ENCODE measurements at regions not wholly inside any gene's neighbourhood (a gene's known extent, or its start where the extent isn't known, plus 50 kb on each side); places are given as distances from the start of the nearest gene placed in this dataset.
"Not testable (repeated sequence)": the region's sequence is repeated elsewhere in the genome, so short reads cannot be mapped to it uniquely, and the experiment has no call there.

GRCh38 chr12:17028348-17028747, 422.4 kb upstream of the LMO3 start:
- TF ChIP-seq CBFB (CRISPR knock-in tag; IDR thresholded peaks at IDR 0.05; ENCODE audit: low read depth), result no peak
- no peak for TF ChIP-seq ZNF423 (CRISPR knock-in tag; IDR thresholded peaks at IDR 0.05)
- TF ChIP-seq, protein P1, sequence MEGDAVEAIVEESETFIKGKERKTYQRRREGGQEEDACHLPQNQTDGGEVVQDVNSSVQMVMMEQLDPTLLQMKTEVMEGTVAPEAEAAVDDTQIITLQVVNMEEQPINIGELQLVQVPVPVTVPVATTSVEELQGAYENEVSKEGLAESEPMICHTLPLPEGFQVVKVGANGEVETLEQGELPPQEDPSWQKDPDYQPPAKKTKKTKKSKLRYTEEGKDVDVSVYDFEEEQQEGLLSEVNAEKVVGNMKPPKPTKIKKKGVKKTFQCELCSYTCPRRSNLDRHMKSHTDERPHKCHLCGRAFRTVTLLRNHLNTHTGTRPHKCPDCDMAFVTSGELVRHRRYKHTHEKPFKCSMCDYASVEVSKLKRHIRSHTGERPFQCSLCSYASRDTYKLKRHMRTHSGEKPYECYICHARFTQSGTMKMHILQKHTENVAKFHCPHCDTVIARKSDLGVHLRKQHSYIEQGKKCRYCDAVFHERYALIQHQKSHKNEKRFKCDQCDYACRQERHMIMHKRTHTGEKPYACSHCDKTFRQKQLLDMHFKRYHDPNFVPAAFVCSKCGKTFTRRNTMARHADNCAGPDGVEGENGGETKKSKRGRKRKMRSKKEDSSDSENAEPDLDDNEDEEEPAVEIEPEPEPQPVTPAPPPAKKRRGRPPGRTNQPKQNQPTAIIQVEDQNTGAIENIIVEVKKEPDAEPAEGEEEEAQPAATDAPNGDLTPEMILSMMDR (IDR thresholded peaks at IDR 0.05), result no peak
- no peak for TF ChIP-seq ESRRA (CRISPR knock-in tag; IDR thresholded peaks at IDR 0.05; ENCODE audit: borderline replicate concordance)
- TF ChIP-seq ZBTB43 (CRISPR knock-in tag; IDR thresholded peaks at IDR 0.05), result no peak
- H3K27ac Mint-ChIP-seq, result no peak overlapping the region
- ATAC-seq, result no peak; the same call in 1 of the 2 replicates
- H3K36me3 Mint-ChIP-seq, result no peaks in the 10 kb centered on the region
- ChIA-PET CTCF (no interaction called here), POLR2A (no interaction called here)
- H3K27me3 Mint-ChIP-seq (ENCODE audit: low read depth), result no peaks in the 10 kb centered on the region
- H3K4me1 Mint-ChIP-seq, result peaks cover 38% of the 10 kb centered on the region
- peaks cover 6% of the 10 kb centered on the region; the same call in 1 of the 2 replicates for H3K9me3 Mint-ChIP-seq
- no peak overlapping the region for H3K4me3 Mint-ChIP-seq
- DNase-seq (ENCODE audit: low spot score), result no peak

GRCh38 chr12:17025424-17025823, 419.5 kb upstream of the LMO3 start:
- ATAC-seq; DNase-seq (ENCODE audit: low spot score); H3K4me3 Mint-ChIP-seq; H3K27ac Mint-ChIP-seq; CTCF ChIA-PET; H3K9me3 Mint-ChIP-seq; H3K27me3 Mint-ChIP-seq (ENCODE audit: low read depth); POLR2A ChIA-PET; H3K36me3 Mint-ChIP-seq: not testable (repeated sequence)
- H3K4me1 Mint-ChIP-seq, result peaks cover 52% of the 10 kb centered on the region

- ChIA-PET CTCF (interaction anchor here (0.6 kb wide), 1 partner anchor 24 kb away, joined by 5 read pairs; no protein-coding TSS in a partner anchor), POLR2A (interaction anchor here (0.6 kb wide), 1 partner anchor 61 kb away, joined by 4 read pairs; no protein-coding TSS in a partner anchor)
- Mint-ChIP-seq H3K4me3 (peak overlapping the region; percentile 47), H3K27me3 (ENCODE audit: low read depth) (peaks cover 3% of the 10 kb centered on the region; the same call in 1 of the 2 replicates), H3K4me1 (peaks cover 42% of the 10 kb centered on the region), H3K36me3 (0 out of 2 replicates have a peak, but pooled peaks cover 6% of the 10 kb centered on the region), H3K27ac (peak overlapping the region; percentile 88), H3K9me3 (peaks cover 7% of the 10 kb centered on the region)
- TF ChIP-seq ZNF232 (CRISPR knock-in tag; IDR thresholded peaks at IDR 0.05) (no peak), JAZF1 (CRISPR knock-in tag; IDR thresholded peaks at IDR 0.05) (no peak), TEAD1 (CRISPR knock-in tag; IDR thresholded peaks at IDR 0.05) (no peak), FOXJ3 (CRISPR knock-in tag; IDR thresholded peaks at IDR 0.05; ENCODE audit: borderline replicate concordance) (no peak), HMGA2 (CRISPR knock-in tag; IDR thresholded peaks at IDR 0.05) (no peak), PRRX2 (CRISPR knock-in tag; IDR thresholded peaks at IDR 0.05) (no peak), ZNF138 (CRISPR knock-in tag; conservative IDR thresholded peaks at IDR 0.05) (no peak), ZNF416 (CRISPR knock-in tag; IDR thresholded peaks at IDR 0.05) (no peak), PREB (CRISPR knock-in tag; IDR thresholded peaks at IDR 0.05; ENCODE audit: borderline replicate concordance) (no peak), TP53 (CRISPR knock-in tag; IDR thresholded peaks at IDR 0.05) (no peak), USF2 (CRISPR knock-in tag; IDR thresholded peaks at IDR 0.05) (no peak), GRHL2 (CRISPR knock-in tag; IDR thresholded peaks at IDR 0.05; ENCODE audit: insufficient replicate concordance, severe bottlenecking) (no peak), ETV6 (CRISPR knock-in tag; IDR thresholded peaks at IDR 0.05) (no peak), SP1 (CRISPR knock-in tag; conservative IDR thresholded peaks at IDR 0.05) (no peak), ZNF263 (CRISPR knock-in tag; IDR thresholded peaks at IDR 0.05; ENCODE audit: low read depth) (no peak), ZBTB43 (CRISPR knock-in tag; IDR thresholded peaks at IDR 0.05) (no peak), ESRRA (CRISPR knock-in tag; IDR thresholded peaks at IDR 0.05; ENCODE audit: borderline replicate concordance) (no peak)
- TF ChIP-seq, protein P2, sequence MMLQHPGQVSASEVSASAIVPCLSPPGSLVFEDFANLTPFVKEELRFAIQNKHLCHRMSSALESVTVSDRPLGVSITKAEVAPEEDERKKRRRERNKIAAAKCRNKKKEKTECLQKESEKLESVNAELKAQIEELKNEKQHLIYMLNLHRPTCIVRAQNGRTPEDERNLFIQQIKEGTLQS (CRISPR knock-in tag; conservative IDR thresholded peaks at IDR 0.05), result no peak
- TF ChIP-seq, protein P3, sequence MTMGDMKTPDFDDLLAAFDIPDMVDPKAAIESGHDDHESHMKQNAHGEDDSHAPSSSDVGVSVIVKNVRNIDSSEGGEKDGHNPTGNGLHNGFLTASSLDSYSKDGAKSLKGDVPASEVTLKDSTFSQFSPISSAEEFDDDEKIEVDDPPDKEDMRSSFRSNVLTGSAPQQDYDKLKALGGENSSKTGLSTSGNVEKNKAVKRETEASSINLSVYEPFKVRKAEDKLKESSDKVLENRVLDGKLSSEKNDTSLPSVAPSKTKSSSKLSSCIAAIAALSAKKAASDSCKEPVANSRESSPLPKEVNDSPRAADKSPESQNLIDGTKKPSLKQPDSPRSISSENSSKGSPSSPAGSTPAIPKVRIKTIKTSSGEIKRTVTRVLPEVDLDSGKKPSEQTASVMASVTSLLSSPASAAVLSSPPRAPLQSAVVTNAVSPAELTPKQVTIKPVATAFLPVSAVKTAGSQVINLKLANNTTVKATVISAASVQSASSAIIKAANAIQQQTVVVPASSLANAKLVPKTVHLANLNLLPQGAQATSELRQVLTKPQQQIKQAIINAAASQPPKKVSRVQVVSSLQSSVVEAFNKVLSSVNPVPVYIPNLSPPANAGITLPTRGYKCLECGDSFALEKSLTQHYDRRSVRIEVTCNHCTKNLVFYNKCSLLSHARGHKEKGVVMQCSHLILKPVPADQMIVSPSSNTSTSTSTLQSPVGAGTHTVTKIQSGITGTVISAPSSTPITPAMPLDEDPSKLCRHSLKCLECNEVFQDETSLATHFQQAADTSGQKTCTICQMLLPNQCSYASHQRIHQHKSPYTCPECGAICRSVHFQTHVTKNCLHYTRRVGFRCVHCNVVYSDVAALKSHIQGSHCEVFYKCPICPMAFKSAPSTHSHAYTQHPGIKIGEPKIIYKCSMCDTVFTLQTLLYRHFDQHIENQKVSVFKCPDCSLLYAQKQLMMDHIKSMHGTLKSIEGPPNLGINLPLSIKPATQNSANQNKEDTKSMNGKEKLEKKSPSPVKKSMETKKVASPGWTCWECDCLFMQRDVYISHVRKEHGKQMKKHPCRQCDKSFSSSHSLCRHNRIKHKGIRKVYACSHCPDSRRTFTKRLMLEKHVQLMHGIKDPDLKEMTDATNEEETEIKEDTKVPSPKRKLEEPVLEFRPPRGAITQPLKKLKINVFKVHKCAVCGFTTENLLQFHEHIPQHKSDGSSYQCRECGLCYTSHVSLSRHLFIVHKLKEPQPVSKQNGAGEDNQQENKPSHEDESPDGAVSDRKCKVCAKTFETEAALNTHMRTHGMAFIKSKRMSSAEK (CRISPR knock-in tag; IDR thresholded peaks at IDR 0.05; ENCODE audit: borderline replicate concordance), result no peak
- DNase-seq (ENCODE audit: low spot score), result no peak
- peak; percentile 88 for ATAC-seq
Measured at GRCh38 chr12:17020765-17021164, 414.8 kb upstream of the LMO3 start.
